Raji (cell line): ENCODE measurements at regions not wholly inside any gene's neighbourhood (a gene's known extent, or its start where the extent isn't known, plus 50 kb on each side); places are given as distances from the start of the nearest gene placed in this dataset.

ENCODE experiments used
- POLR2A ChIP-seq: IDR thresholded peaks from 2 replicates; pipeline ENCODE4 v1.6.1; 2011; ENCODE audit warnings: low read depth, low read length, control low read depth; ENCODE audit not compliant: insufficient read depth

- TF ChIP-seq POLR2A, result no peak
Observed at GRCh38 chr2:128608921-128609880, 290.5 kb upstream of the HS6ST1 start.

DNA sequence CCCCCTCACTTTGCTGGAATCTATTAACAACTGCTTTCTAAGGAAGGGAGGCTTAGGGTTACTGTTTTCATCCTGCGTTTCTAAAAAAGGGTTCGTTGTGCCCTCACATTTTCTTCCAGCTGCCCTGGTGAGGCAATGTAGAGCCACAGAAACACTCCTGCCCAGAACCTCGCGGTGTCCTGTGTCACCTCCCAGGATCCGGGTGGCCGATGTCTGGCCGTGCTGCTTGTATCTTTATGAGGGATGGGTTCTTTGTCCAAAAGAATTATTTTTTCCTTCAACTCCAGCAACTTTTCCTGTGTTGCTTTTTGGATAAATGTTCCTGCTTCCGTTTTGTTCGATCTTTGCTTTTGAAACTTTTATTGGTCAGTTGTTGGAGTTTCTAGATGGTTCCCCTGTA lies 291.8 kb upstream of the HS6ST1 start:
- TF ChIP-seq POLR2A, result no peak

GRCh38 chr2:128611421-128612320 lies 293.0 kb upstream of the HS6ST1 start:
- no peak for TF ChIP-seq POLR2A

- no peak for TF ChIP-seq POLR2A
Observed at GRCh38 chr2:128612628-128613027, 294.0 kb upstream of the HS6ST1 start.

GRCh38 chr2:128613351-128613750 lies 294.7 kb upstream of the HS6ST1 start:
- no peak for TF ChIP-seq POLR2A

DNA sequence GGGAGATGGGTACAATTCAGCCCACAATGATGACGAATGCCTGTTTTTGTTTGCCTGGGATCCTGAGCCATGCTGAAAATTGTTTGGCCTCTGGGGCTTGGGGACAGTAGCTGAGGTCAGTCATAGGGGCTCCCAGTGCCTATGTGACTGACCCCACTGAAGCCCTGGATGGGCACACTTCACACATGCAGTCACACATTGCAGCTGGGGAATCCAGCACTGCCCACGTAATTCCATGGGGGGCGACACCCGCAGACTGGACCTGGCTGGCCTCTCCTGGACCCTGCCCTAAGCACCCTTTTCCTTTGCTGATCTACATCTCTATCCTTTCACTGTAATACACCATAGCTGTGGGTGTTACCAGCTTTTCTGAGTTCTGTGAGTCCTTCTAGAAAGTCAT lies 295.2 kb upstream of the HS6ST1 start:
- TF ChIP-seq POLR2A, result no peak

DNA sequence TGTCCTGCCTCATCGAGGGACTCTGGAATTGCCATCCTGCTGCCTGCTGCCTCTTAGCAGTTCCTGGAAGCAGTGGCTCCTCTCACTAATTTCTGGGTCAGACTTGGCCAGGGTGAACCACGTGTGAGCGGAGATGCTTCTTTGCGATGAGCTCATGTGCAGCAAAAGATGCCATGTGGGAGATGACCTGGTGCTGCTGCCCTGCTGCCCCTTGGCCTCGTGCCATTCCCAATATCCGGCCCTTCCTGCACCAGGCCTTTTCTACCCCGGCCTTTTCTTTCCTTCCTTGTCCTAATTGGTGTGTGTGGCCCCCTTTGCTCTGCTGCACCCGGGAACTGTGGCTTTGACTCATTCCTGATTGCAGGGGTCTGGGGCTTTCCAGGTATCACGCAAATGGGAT lies 296.9 kb upstream of the HS6ST1 start:
- TF ChIP-seq POLR2A, result no peak

DNA sequence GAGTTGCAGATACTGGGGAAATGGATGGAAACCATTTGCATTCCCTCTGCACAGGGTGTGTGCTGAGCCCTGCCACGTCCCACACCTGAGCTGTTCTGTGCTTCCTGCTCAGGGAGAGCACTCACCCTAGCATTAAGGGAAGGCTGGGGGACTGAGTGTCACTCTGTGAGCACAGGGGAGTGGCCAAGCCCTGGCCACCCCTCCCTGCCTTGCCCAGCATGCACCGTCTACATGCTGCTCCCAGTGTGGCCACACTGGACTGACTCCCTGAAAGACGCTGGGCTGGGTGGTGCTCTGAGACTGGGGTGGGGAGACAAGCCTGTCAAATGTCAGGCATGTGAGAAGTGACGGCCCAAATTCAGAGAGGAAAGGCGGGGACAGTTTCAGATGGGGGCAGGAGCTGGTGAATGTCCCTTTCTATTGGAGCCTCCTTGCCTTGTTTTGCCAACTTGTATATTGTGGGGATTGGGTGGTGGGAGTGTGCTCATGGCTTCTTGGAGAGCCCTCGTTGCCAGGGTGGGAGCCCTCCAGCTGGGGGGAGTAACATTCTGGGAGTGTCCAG lies 298.4 kb upstream of the HS6ST1 start:
- no peak for TF ChIP-seq POLR2A

GRCh38 chr2:128617661-128618060 lies 299.0 kb upstream of the HS6ST1 start:
- TF ChIP-seq POLR2A, result no peak

- TF ChIP-seq POLR2A, result no peak
Observed at GRCh38 chr2:128618642-128619041, 300.0 kb upstream of the HS6ST1 start.

DNA sequence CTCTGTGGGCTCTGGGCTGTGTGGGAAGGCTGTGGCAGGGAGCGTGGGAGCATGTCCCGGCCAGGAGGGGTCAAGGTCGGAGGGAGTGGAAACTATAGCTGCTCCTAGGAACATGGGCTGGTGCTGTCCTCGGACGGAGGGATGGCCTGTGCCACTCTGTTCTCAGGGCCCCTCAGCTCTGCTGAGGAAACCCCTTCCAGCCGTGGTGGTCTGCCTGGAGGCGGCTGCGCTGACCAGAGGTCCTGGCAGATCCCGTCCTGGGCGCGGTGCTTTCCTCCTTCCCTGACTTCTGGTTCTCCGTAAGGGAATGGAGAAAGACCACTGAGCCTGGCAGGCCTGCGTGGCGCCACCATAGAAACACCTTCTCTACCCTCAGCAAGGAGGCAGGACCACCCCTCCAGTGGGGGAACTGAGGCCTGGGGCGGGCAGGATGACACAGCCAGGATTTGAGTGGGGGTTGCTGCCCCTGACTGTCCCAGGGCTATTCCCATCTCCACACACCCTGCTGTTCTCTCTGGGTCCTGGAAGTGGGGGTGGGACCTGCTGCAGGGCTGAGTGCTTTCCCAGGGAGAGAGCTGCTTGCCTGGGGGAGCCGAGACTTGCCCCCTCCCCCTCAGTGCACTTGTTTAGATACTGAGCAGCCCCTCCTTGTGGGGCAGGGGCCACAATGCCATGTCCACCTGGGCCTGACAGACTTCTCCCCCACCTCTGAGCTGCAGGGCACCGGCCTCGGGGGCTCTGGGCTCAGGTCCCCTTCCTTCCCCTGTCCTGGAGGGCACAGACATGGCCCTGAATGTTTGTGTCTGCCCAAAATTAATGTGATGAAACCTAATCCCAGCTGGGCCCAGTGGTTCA lies 301.0 kb upstream of the HS6ST1 start:
- no peak for TF ChIP-seq POLR2A

DNA sequence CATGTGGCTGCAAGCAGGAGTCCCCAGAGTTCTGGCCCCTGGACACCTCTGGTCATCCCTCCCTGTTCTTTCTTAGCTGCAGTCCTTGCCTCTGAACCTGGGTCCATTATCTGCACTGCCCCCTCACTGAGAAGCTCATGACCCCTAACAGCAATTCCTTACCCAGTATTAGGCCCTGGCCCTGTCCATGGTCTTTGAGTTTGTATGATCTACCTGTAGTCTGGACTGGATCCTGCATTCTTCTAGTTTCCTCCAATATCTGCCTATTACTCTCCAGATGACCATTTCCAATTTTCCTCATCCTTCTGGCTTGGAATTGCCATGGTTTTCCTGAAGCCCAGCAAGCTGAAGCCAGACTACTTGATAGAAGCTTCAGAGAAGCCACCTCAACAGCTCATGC lies 302.4 kb upstream of the HS6ST1 start:
- no peak for TF ChIP-seq POLR2A

- TF ChIP-seq POLR2A, result no peak
Observed at GRCh38 chr2:128622371-128622770, 303.7 kb upstream of the HS6ST1 start.

DNA sequence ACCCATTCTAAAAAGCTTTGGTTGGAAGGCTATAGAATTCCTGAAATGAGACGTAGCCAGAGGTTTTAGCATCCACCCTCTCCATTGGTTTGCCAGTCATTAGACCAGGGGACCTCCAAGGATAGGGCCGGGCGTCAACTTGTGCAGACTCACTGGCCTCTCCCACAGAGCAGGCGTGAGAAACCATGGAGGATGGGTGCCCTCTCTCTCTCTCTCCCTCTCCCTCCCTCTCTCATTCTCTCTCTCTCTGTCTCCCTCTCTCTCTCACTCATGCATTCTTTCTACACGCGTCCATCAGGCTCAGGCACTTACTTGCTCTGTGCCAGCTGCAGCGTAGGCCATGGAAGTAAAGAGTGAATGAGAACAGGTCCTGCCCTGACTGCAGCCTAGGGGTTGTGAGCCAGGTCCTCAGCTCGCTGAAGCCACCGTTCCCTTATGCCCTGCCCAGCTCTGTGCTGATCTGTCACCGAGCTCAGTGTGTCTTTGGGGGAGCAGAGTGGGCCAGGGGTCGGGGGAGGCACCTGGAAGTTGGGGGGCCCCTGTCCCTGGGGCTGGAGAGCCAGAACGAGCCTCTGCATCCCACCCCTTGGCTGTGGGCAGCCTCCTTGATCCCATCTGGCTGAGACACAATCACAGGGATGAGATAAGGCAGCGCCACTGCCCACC lies 304.4 kb upstream of the HS6ST1 start:
- TF ChIP-seq POLR2A, result no peak
